Transverse colon (tissue), 4 donors: ENCODE measurements at regions not wholly inside any gene's neighbourhood (a gene's known extent, or its start where the extent isn't known, plus 50 kb on each side); places are given as distances from the start of the nearest gene placed in this dataset.

ENCODE experiments used
- DNase-seq: peaks from one replicate; pipeline ENCODE4 v3.0.0-alpha.2; 2019
- H3K27ac ChIP-seq, 4 donors: fragments of 200-600 bp; sonication (generic); 2 replicates each; pipeline ENCODE4 v1.5.1; 2016 to 2018; ENCODE audit warnings: inconsistent platforms in 4 of 4
- H3K27me3 ChIP-seq: fragments of 200-600 bp; sonication (generic); 2 replicates; pipeline ENCODE4 v1.5.1; 2017; ENCODE audit warnings: inconsistent platforms
- H3K36me3 ChIP-seq, 4 donors: fragments of 200-600 bp; sonication (generic); 2 replicates each; pipeline ENCODE4 v1.5.1; 2017 to 2019; ENCODE audit warnings: inconsistent platforms in 4 of 4
- H3K4me1 ChIP-seq, 4 donors: fragments of 200-600 bp; sonication (generic); 2 replicates each; pipeline ENCODE4 v1.5.1; 2017 to 2020; ENCODE audit warnings: inconsistent platforms in 4 of 4
- H3K4me3 ChIP-seq, 4 donors: fragments of 200-600 bp; sonication (generic); 1 replicate in 1 of 4; 2 replicates in 3 of 4; pipeline versions ENCODE4 v1.5.1 to v1.6.1; 2017 to 2019; ENCODE audit warnings: inconsistent platforms in 4 of 4
- H3K9me3 ChIP-seq, 2 donors: fragments of 200-600 bp; sonication (generic); 2 replicates each; pipeline ENCODE4 v1.5.1; 2017 to 2019; ENCODE audit warnings: inconsistent platforms in 2 of 2
- EP300 ChIP-seq: sonication (generic); formaldehyde crosslinking; IDR thresholded peaks from one replicate; pipeline ENCODE4 v1.6.1; 2017; ENCODE audit warnings: antibody characterized with exemption, low read depth
- POLR2A ChIP-seq: fragments of 450-650 bp; IDR thresholded peaks from one replicate; pipeline ENCODE4 v1.6.1; 2016; ENCODE audit warnings: antibody characterized with exemption, mild to moderate bottlenecking, moderate library complexity
- POLR2AphosphoS5 ChIP-seq, 3 donors: sonication (generic); formaldehyde crosslinking; IDR thresholded peaks; one replicate each; pipeline ENCODE4 v1.6.1; 2016; ENCODE audit warnings: antibody characterized with exemption in 3 of 3
- WGBS, 2 donors: methylation state at CpG; one replicate each; pipeline ENCODE4 v1.1.5; 2018; ENCODE audit warnings: low coverage in 1 of 2; 5-methylcytosine and 5-hydroxymethylcytosine counted together
- in situ Hi-C, 4 donors: fragments of 200-750 bp; cut with MboI; loops; one replicate each; pipeline versions ENCODE4 v1.15.0 to v1.15.1; 2017; ENCODE audit warnings: low sequenced_read_pairs in 3 of 4, low pct_ligation_motif_present in 1 of 4, low pct_unique_long_range_greater_than_20kb in 1 of 4
- intact Hi-C: fragments of 100-400 bp; cut with DNase I; formaldehyde crosslinking; loops from one replicate; pipeline ENCODE4 v1.15.1; 2023; ENCODE audit warnings: low total_unique reads
- TF ChIP-seq, protein P1 (sequence below), 5 experiments: fragments of 200-600 bp in 3 of 5; fragments of 450-650 bp in 2 of 5; sonication (generic) in 3 of 5; IDR thresholded peaks; 1 replicate in 2 of 5; 2 replicates in 3 of 5; pipeline ENCODE4 v1.5.1; 2016 to 2017; ENCODE audit warnings: antibody characterized with exemption in 5 of 5, inconsistent platforms in 3 of 5, mild to moderate bottlenecking in 2 of 5, moderate library complexity in 1 of 5

DNA sequence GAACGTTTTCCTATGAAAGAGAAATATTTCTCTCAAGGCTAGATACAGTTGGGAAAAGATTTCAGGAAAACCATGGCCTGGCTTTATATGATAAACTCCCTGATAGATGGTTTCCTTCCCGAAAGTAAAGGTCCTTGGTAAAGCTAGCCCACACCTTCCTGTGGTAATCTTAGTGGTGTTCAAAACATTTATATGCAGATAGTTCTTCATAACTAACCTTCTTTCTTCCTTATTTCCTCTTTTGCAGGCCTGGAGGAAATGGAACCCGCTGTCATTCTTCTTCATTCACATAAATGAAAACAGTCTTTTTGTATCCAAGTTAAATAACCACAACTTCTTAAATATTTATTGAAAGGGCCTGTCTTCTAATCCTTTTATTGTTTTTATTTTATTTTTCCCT, 474.0 kb upstream of the ACTBL2 start:
- Histone ChIP-seq H3K4me1 (no peaks in the 10 kb centered on the region), H3K9me3 (no peaks in the 10 kb centered on the region), H3K27me3 (no peaks in the 10 kb centered on the region), H3K36me3 (no peaks in the 10 kb centered on the region), H3K4me3 (no peak overlapping the region), H3K27ac (no peak overlapping the region)
- no peak for DNase-seq
- in situ Hi-C loops, result no loop called here
- 65 to 70% methylated on average over 3 of the region's 3 CpGs for WGBS, 2 donors
- TF ChIP-seq, protein P1, sequence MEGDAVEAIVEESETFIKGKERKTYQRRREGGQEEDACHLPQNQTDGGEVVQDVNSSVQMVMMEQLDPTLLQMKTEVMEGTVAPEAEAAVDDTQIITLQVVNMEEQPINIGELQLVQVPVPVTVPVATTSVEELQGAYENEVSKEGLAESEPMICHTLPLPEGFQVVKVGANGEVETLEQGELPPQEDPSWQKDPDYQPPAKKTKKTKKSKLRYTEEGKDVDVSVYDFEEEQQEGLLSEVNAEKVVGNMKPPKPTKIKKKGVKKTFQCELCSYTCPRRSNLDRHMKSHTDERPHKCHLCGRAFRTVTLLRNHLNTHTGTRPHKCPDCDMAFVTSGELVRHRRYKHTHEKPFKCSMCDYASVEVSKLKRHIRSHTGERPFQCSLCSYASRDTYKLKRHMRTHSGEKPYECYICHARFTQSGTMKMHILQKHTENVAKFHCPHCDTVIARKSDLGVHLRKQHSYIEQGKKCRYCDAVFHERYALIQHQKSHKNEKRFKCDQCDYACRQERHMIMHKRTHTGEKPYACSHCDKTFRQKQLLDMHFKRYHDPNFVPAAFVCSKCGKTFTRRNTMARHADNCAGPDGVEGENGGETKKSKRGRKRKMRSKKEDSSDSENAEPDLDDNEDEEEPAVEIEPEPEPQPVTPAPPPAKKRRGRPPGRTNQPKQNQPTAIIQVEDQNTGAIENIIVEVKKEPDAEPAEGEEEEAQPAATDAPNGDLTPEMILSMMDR (IDR thresholded peaks at IDR 0.05), result no peak
- no peak for TF ChIP-seq EP300
- no peak for TF ChIP-seq POLR2A
- TF ChIP-seq POLR2AphosphoS5 (IDR thresholded peaks at IDR 0.05), result no peak
- intact Hi-C loops, result no loop called here

DNA sequence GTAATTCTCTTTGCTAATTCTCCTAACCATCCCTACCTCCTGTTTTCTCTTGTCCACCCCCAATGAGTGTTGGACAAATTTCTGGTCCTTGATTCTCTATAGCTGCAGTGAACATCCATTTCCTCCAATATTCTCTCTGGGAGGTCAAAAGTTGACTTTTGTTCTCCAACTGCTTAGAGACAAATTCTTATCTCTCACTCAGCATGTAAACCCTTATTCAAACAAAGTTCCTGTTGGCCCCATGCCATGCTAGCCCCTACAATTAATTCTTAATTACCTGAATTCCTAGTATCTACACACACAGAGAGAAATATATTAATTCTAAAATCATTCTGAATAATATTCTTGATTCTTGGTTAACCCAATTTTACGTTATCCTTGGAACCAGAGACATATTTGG, 472.9 kb upstream of the ACTBL2 start:
- TF ChIP-seq, protein P1 (IDR thresholded peaks at IDR 0.05), result no peak
- TF ChIP-seq EP300 (no peak), POLR2AphosphoS5 (IDR thresholded peaks at IDR 0.05) (no peak), POLR2A (no peak)
- Histone ChIP-seq H3K27ac (no peak overlapping the region), H3K9me3 (no peaks in the 10 kb centered on the region), H3K4me1 (no peaks in the 10 kb centered on the region), H3K36me3 (no peaks in the 10 kb centered on the region), H3K4me3 (no peak overlapping the region), H3K27me3 (no peaks in the 10 kb centered on the region)
- no peak for DNase-seq
- intact Hi-C loops (no loop called here), in situ Hi-C loops (no loop called here)
- 0 to 34% methylated on average over 1 of the region's 1 CpG for WGBS, 2 donors

DNA sequence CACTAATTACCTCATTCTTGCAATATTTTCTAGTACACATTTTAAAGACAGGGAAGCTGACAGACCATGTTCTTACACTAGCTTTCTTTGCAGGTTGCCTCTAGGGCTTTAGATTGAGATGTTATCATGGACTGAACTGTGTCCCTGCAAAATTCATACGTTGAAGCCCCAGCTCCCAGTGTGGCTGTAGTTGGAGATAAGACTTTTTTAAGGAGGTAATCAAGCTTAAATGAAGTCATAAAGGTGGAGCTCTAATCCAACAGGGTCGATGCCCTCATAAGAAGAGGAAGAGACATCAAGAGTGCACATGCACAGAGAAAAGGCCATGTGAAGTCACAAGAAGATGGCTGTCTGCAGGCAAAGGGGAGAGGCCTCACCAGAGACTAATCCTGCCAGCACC, 471.2 kb upstream of the ACTBL2 start:
- H3K27me3 ChIP-seq, result no peaks in the 10 kb centered on the region
- no peaks in the 10 kb centered on the region for H3K4me1 ChIP-seq
- TF ChIP-seq, protein P1 (IDR thresholded peaks at IDR 0.05), result no peak
- TF ChIP-seq POLR2A, result no peak
- TF ChIP-seq EP300, result no peak
- no peak for TF ChIP-seq POLR2AphosphoS5 (IDR thresholded peaks at IDR 0.05)
- H3K9me3 ChIP-seq, result no peaks in the 10 kb centered on the region
- in situ Hi-C loops, result no loop called here
- H3K36me3 ChIP-seq, result no peaks in the 10 kb centered on the region
- WGBS, 2 donors, result 32% methylated on average over 2 of the region's 2 CpGs; no CpG with 5 or more reads in 1 of the 2 donors
- H3K4me3 ChIP-seq, result no peak overlapping the region
- no peak for DNase-seq
- intact Hi-C loops, result no loop called here
- no peak overlapping the region for H3K27ac ChIP-seq

DNA sequence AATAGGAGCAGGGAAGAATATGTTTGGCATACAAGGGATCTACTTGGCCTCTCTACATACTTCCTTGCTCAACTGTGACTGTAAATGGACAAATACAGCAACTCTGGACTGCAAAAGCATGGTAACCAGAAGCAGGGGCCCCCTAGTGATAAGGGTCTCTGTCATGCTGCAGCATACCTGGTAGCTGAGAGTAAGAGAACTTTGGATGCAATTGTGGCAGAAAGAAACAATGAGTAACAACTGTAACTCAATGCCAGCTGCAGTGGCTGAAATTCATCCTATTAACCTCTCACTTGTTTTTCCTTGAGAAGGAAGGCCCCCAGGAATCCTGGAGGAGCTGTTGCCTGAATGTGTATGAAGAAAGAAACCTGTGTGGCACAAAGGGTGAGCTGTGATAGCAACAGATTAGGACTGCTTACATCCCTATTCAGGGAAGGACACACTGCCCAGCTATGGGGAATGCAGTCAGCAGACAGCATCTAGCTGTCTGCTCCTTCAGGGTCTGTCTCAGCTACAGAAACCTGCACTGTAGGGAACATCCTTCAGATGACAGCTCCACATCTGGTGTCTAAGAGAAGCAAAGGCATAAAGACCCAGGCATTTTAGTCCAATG, 468.1 kb upstream of the ACTBL2 start:
- no peak for DNase-seq
- no peaks in the 10 kb centered on the region for H3K9me3 ChIP-seq
- H3K4me3 ChIP-seq, result no peak overlapping the region
- no peak overlapping the region for H3K27ac ChIP-seq
- in situ Hi-C loops, result no loop called here
- intact Hi-C loops, result no loop called here
- no peaks in the 10 kb centered on the region for H3K27me3 ChIP-seq
- TF ChIP-seq, protein P1 (IDR thresholded peaks at IDR 0.05), result no peak
- TF ChIP-seq EP300, result no peak
- TF ChIP-seq POLR2AphosphoS5 (IDR thresholded peaks at IDR 0.05), result no peak
- no peak for TF ChIP-seq POLR2A
- no peaks in the 10 kb centered on the region for H3K36me3 ChIP-seq
- H3K4me1 ChIP-seq, result no peaks in the 10 kb centered on the region
